HG02678 (cell line): ENCODE measurements at regions not wholly inside any gene's neighbourhood (a gene's known extent, or its start where the extent isn't known, plus 50 kb on each side); places are given as distances from the start of the nearest gene placed in this dataset.
"Not testable (repeated sequence)": the region's sequence is repeated elsewhere in the genome, so short reads cannot be mapped to it uniquely, and the experiment has no call there.

Experiments
- ATAC-seq: cut with Tn5 transposase; IDR thresholded peaks from one replicate; pipeline ENCODE4 v1.9.1; 2021; ENCODE audit warnings: mild to moderate bottlenecking, moderate library complexity; ENCODE audit not compliant: unreplicated experiment

GRCh38 chr4:11066584-11066983 is 362.1 kb downstream of the HS3ST1 start:
- ATAC-seq, result not testable (repeated sequence)

GRCh38 chr4:11060637-11061036 is 368.1 kb downstream of the HS3ST1 start:
- not testable (repeated sequence) for ATAC-seq

GRCh38 chr4:11054937-11055336 is 370.4 kb upstream of the CLNK start:
- not testable (repeated sequence) for ATAC-seq

- no peak for ATAC-seq
Observed at GRCh38 chr4:11053601-11054220, 369.1 kb upstream of the CLNK start.

- ATAC-seq, result no peak
Observed at GRCh38 chr4:11051181-11051580, 366.6 kb upstream of the CLNK start.

- ATAC-seq, result no peak
Observed at GRCh38 chr4:11050766-11051165, 366.2 kb upstream of the CLNK start.

- ATAC-seq, result no peak
Observed at GRCh38 chr4:11049001-11049400, 364.4 kb upstream of the CLNK start.

GRCh38 chr4:11042760-11043159 is 358.2 kb upstream of the CLNK start:
- ATAC-seq, result no peak

GRCh38 chr4:11039634-11040131 is 355.1 kb upstream of the CLNK start:
- no peak for ATAC-seq

- ATAC-seq, result no peak
Observed at GRCh38 chr4:11038926-11039325, 354.4 kb upstream of the CLNK start.

GRCh38 chr4:11037637-11038036 is 353.1 kb upstream of the CLNK start:
- ATAC-seq, result no peak

- no peak for ATAC-seq
Observed at GRCh38 chr4:11028334-11028733, 343.8 kb upstream of the CLNK start.

- ATAC-seq, result no peak
Observed at GRCh38 chr4:11021333-11021732, 336.8 kb upstream of the CLNK start.

GRCh38 chr4:11019451-11020240 is 335.1 kb upstream of the CLNK start:
- ATAC-seq, result no peak

GRCh38 chr4:11014199-11014598 is 329.6 kb upstream of the CLNK start:
- ATAC-seq, result peak; percentile 43

- no peak for ATAC-seq
Observed at GRCh38 chr4:11013094-11013664, 328.6 kb upstream of the CLNK start.

- ATAC-seq, result no peak
Observed at GRCh38 chr4:11011249-11011648, 326.7 kb upstream of the CLNK start.

- ATAC-seq, result no peak
Observed at GRCh38 chr4:11010624-11011023, 326.1 kb upstream of the CLNK start.

- no peak for ATAC-seq
Observed at GRCh38 chr4:11009281-11009680, 324.7 kb upstream of the CLNK start.

- ATAC-seq, result no peak
Observed at GRCh38 chr4:11005300-11005699, 320.7 kb upstream of the CLNK start.

GRCh38 chr4:11004818-11005217 is 320.2 kb upstream of the CLNK start:
- no peak for ATAC-seq

GRCh38 chr4:11002961-11003360 is 318.4 kb upstream of the CLNK start:
- no peak for ATAC-seq
